GM19395 (cell line): ENCODE measurements at regions not wholly inside any gene's neighbourhood (a gene's known extent, or its start where the extent isn't known, plus 50 kb on each side); places are given as distances from the start of the nearest gene placed in this dataset.

Experiments used
- ATAC-seq: cut with Tn5 transposase; IDR thresholded peaks from one replicate; pipeline ENCODE4 v1.9.1; 2021; ENCODE audit warnings: mild to moderate bottlenecking, moderate library complexity; ENCODE audit not compliant: unreplicated experiment

- ATAC-seq, result no peak
Measured at GRCh38 chr14:87139299-87139698, 853.7 kb downstream of the GALC start.

GRCh38 chr14:87133073-87133801 is 859.7 kb downstream of the GALC start:
- no peak for ATAC-seq

- ATAC-seq, result no peak
Measured at GRCh38 chr14:87131879-87132278, 861.1 kb downstream of the GALC start.

GRCh38 chr14:87122166-87122565 is 870.8 kb downstream of the GALC start:
- no peak for ATAC-seq

GRCh38 chr14:87121716-87122115 is 871.3 kb downstream of the GALC start:
- ATAC-seq, result no peak

GRCh38 chr14:87115234-87115633 is 877.7 kb downstream of the GALC start:
- no peak for ATAC-seq

- no peak for ATAC-seq
Measured at GRCh38 chr14:87113286-87113685, 879.7 kb downstream of the GALC start.

- ATAC-seq, result no peak
Measured at GRCh38 chr14:87111741-87112140, 881.2 kb downstream of the GALC start.

- ATAC-seq, result no peak
Measured at GRCh38 chr14:87111126-87111525, 881.9 kb downstream of the GALC start.

- no peak for ATAC-seq
Measured at GRCh38 chr14:87109271-87109670, 883.7 kb downstream of the GALC start.

GRCh38 chr14:87108726-87109125 is 884.3 kb downstream of the GALC start:
- no peak for ATAC-seq

- ATAC-seq, result no peak
Measured at GRCh38 chr14:87102811-87103378, 890.1 kb downstream of the GALC start.

GRCh38 chr14:87097015-87097414 is 896.0 kb downstream of the GALC start:
- no peak for ATAC-seq

GRCh38 chr14:87094913-87095312 is 898.1 kb downstream of the GALC start:
- ATAC-seq, result no peak

- ATAC-seq, result no peak
Measured at GRCh38 chr14:87088588-87088987, 904.4 kb downstream of the GALC start.

- no peak for ATAC-seq
Measured at GRCh38 chr14:87087881-87088280, 905.1 kb downstream of the GALC start.

- no peak for ATAC-seq
Measured at GRCh38 chr14:87084908-87085307, 908.1 kb downstream of the GALC start.

GRCh38 chr14:87082917-87083316 is 910.1 kb downstream of the GALC start:
- ATAC-seq, result no peak

- ATAC-seq, result no peak
Measured at GRCh38 chr14:87081004-87081403, 912.0 kb downstream of the GALC start.

GRCh38 chr14:87080146-87080545 is 912.8 kb downstream of the GALC start:
- ATAC-seq, result no peak

GRCh38 chr14:87079416-87079815 is 913.6 kb downstream of the GALC start:
- ATAC-seq, result no peak

- no peak for ATAC-seq
Measured at GRCh38 chr14:87076922-87077321, 916.1 kb downstream of the GALC start.

GRCh38 chr14:87076146-87076545 is 916.8 kb downstream of the GALC start:
- ATAC-seq, result no peak
